Neural progenitor cell (in vitro differentiated cells): ENCODE measurements at regions not wholly inside any gene's neighbourhood (a gene's known extent, or its start where the extent isn't known, plus 50 kb on each side); places are given as distances from the start of the nearest gene placed in this dataset.

ENCODE experiments used
- DNase-seq: peaks from one replicate; pipeline ENCODE4 v3.0.0-alpha.2; 2016; ENCODE audit warnings: low spot score
- H2AFZ ChIP-seq: fragments of 200-600 bp; sonication (generic); replicated peaks from 2 replicates; pipeline ENCODE4 v1.6.1; 2016; ENCODE audit warnings: antibody characterized with exemption
- H3F3A ChIP-seq: fragments of 200-600 bp; sonication (generic); 2 replicates; pipeline ENCODE4 v1.6.1; 2016; ENCODE audit warnings: antibody characterized with exemption, low read depth
- H3K27ac ChIP-seq: fragments of 200-600 bp; sonication (generic); 2 replicates; pipeline ENCODE4 v1.5.1; 2016; ENCODE audit warnings: mild to moderate bottlenecking
- H3K27me3 ChIP-seq: fragments of 200-600 bp; sonication (generic); 2 replicates; pipeline ENCODE4 v1.6.1; 2016; ENCODE audit warnings: mild to moderate bottlenecking, moderate library complexity
- H3K36me3 ChIP-seq: fragments of 200-600 bp; sonication (generic); 2 replicates; pipeline ENCODE4 v1.5.1; 2016
- H3K4me1 ChIP-seq: fragments of 200-600 bp; sonication (generic); 2 replicates; pipeline ENCODE4 v1.6.1; 2016; ENCODE audit warnings: mixed run types
- H3K4me2 ChIP-seq: fragments of 200-600 bp; sonication (generic); 2 replicates; pipeline ENCODE4 v1.6.1; 2016
- H3K4me3 ChIP-seq: fragments of 200-600 bp; sonication (generic); 2 replicates; pipeline ENCODE4 v1.5.1; 2016
- H3K79me2 ChIP-seq: fragments of 200-600 bp; sonication (generic); 2 replicates; pipeline ENCODE4 v1.6.1; 2016; ENCODE audit warnings: low read depth
- H3K9ac ChIP-seq: fragments of 200-600 bp; sonication (generic); 2 replicates; pipeline ENCODE4 v1.6.1; 2016
- H3K9me3 ChIP-seq: fragments of 200-600 bp; sonication (generic); 2 replicates; pipeline ENCODE4 v1.5.1; 2016; ENCODE audit warnings: low read depth
- H4K20me1 ChIP-seq: fragments of 200-600 bp; sonication (generic); 2 replicates; pipeline ENCODE4 v1.6.1; 2016; ENCODE audit warnings: low read depth
- H3K27ac Mint-ChIP-seq: 3 replicates; pipeline ENCODE4 v1.8.0; 2021; ENCODE audit warnings: mixed read lengths
- H3K27me3 Mint-ChIP-seq: 2 replicates; pipeline ENCODE4 v1.8.0; 2022; ENCODE audit warnings: low read depth, mild to moderate bottlenecking, inconsistent platforms, moderate library complexity, mixed read lengths; ENCODE audit not compliant: insufficient read depth
- H3K36me3 Mint-ChIP-seq: 3 replicates; pipeline ENCODE4 v1.8.0; 2021; ENCODE audit warnings: mixed read lengths
- H3K4me1 Mint-ChIP-seq: 3 replicates; pipeline ENCODE4 v1.8.0; 2021; ENCODE audit warnings: mixed read lengths
- H3K4me3 Mint-ChIP-seq: 3 replicates; pipeline ENCODE4 v1.8.0; 2021; ENCODE audit warnings: mild to moderate bottlenecking, moderate library complexity, mixed read lengths
- H3K9me3 Mint-ChIP-seq: 3 replicates; pipeline ENCODE4 v1.8.0; 2020; ENCODE audit warnings: mixed read lengths
- CTCF ChIP-seq: fragments of 200-600 bp; sonication (generic); IDR thresholded peaks from 2 replicates; pipeline ENCODE4 v1.5.1; 2017; ENCODE audit warnings: antibody characterized with exemption, mild to moderate bottlenecking
- EZH2 ChIP-seq: fragments of 200-600 bp; sonication (generic); IDR thresholded peaks from 2 replicates; pipeline ENCODE4 v1.6.1; 2017; ENCODE audit warnings: antibody characterized with exemption, mild to moderate bottlenecking, moderate library complexity
- EZH2phosphoT487 ChIP-seq: fragments of 200-600 bp; sonication (generic); IDR thresholded peaks from 2 replicates; pipeline ENCODE4 v1.6.1; 2017; ENCODE audit warnings: antibody characterized with exemption

- H3K4me2 ChIP-seq, result no peak overlapping the region
These were observed 639.0 kb upstream of the TYRP1 start for GRCh38 chr9:12054235-12054634.

GRCh38 chr9:12056874-12057273 lies 636.3 kb upstream of the TYRP1 start:
- H3K4me1 Mint-ChIP-seq, result no peaks in the 10 kb centered on the region
- Histone ChIP-seq H4K20me1 (no peaks in the 10 kb centered on the region), H3K9me3 (no peaks in the 10 kb centered on the region), H2AFZ (no peak overlapping the region), H3K27me3 (no peaks in the 10 kb centered on the region), H3K9ac (no peak overlapping the region), H3K4me1 (no peaks in the 10 kb centered on the region), H3K36me3 (no peaks in the 10 kb centered on the region), H3K27ac (no peak overlapping the region), H3K79me2 (no peaks in the 10 kb centered on the region), H3K4me3 (no peak overlapping the region), H3K4me2 (no peak overlapping the region), H3F3A (no peaks in the 10 kb centered on the region)
- no peaks in the 10 kb centered on the region for H3K36me3 Mint-ChIP-seq
- DNase-seq, result no peak
- no peaks in the 10 kb centered on the region for H3K27me3 Mint-ChIP-seq
- peaks cover 9% of the 10 kb centered on the region for H3K9me3 Mint-ChIP-seq
- no peak for TF ChIP-seq EZH2phosphoT487
- no peak for TF ChIP-seq CTCF
- TF ChIP-seq EZH2, result no peak
- no peak overlapping the region for H3K4me3 Mint-ChIP-seq
- no peak overlapping the region for H3K27ac Mint-ChIP-seq

More at GRCh38 chr9:12054235-12054634, 639.0 kb upstream of the TYRP1 start:
- Histone ChIP-seq H2AFZ (peak overlapping the region; percentile 67), H3F3A (no peaks in the 10 kb centered on the region), H3K79me2 (no peaks in the 10 kb centered on the region), H3K9me3 (no peaks in the 10 kb centered on the region), H3K27me3 (no peaks in the 10 kb centered on the region), H3K4me3 (no peak overlapping the region), H4K20me1 (no peaks in the 10 kb centered on the region), H3K9ac (no peak overlapping the region), H3K36me3 (no peaks in the 10 kb centered on the region), H3K4me1 (no peaks in the 10 kb centered on the region), H3K27ac (no peak overlapping the region)
- peak; percentile 7 for DNase-seq
- TF ChIP-seq CTCF (no peak), EZH2phosphoT487 (no peak), EZH2 (no peak)
- Mint-ChIP-seq H3K4me1 (no peaks in the 10 kb centered on the region), H3K27ac (no peak overlapping the region), H3K9me3 (peaks cover 9% of the 10 kb centered on the region), H3K4me3 (no peak overlapping the region), H3K36me3 (no peaks in the 10 kb centered on the region), H3K27me3 (no peaks in the 10 kb centered on the region)

- H2AFZ ChIP-seq, result no peak overlapping the region
- no peak overlapping the region for H3K9ac ChIP-seq
- H3K27ac ChIP-seq, result no peak overlapping the region
- peaks cover 4% of the 10 kb centered on the region for H3K9me3 Mint-ChIP-seq
- no peak for DNase-seq
- H3K4me2 ChIP-seq, result no peak overlapping the region
- no peaks in the 10 kb centered on the region for H3K79me2 ChIP-seq
- TF ChIP-seq CTCF (no peak), EZH2 (no peak), EZH2phosphoT487 (no peak)
- no peak overlapping the region for H3K4me3 Mint-ChIP-seq
- H3K36me3 ChIP-seq, result no peaks in the 10 kb centered on the region
- H3K9me3 ChIP-seq, result no peaks in the 10 kb centered on the region
- H3K27me3 ChIP-seq, result no peaks in the 10 kb centered on the region
- no peaks in the 10 kb centered on the region for H3K36me3 Mint-ChIP-seq
- H3F3A ChIP-seq, result no peaks in the 10 kb centered on the region
- no peaks in the 10 kb centered on the region for H3K4me1 Mint-ChIP-seq
- no peaks in the 10 kb centered on the region for H3K4me1 ChIP-seq
- no peak overlapping the region for H3K4me3 ChIP-seq
- H4K20me1 ChIP-seq, result no peaks in the 10 kb centered on the region
- no peak overlapping the region for H3K27ac Mint-ChIP-seq
- no peaks in the 10 kb centered on the region for H3K27me3 Mint-ChIP-seq
These were observed 633.1 kb upstream of the TYRP1 start for GRCh38 chr9:12060067-12060466.
